GM12878 (cell line): ENCODE measurements at regions not wholly inside any gene's neighbourhood (a gene's known extent, or its start where the extent isn't known, plus 50 kb on each side); places are given as distances from the start of the nearest gene placed in this dataset.

Experiments used
- ATF7 ChIP-seq: fragments of 450-650 bp; IDR thresholded peaks from 2 replicates; pipeline ENCODE4 v1.6.1; 2016; ENCODE audit warnings: low read depth, mild to moderate bottlenecking
- EED ChIP-seq: sonication (generic); IDR thresholded peaks from 2 replicates; pipeline ENCODE4 v1.6.1; 2016; ENCODE audit warnings: antibody characterized with exemption, low read depth
- EGR1 ChIP-seq, 2 experiments: IDR thresholded peaks; 1 replicate in 1 of 2; 2 replicates in 1 of 2; pipeline ENCODE4 v1.6.1; 2011 to 2012; ENCODE audit warnings: low read depth in 2 of 2, low read length in 2 of 2, borderline replicate concordance in 1 of 2, mild to moderate bottlenecking in 1 of 2, moderate library complexity in 1 of 2
- EZH2 ChIP-seq: IDR thresholded peaks from 2 replicates; pipeline ENCODE4 v1.6.1; 2012; ENCODE audit warnings: low read depth, mild to moderate bottlenecking, control low read depth, inconsistent platforms, low read length, borderline replicate concordance; ENCODE audit not compliant: control insufficient read depth
- FOXK2 ChIP-seq: fragments of 450-650 bp; IDR thresholded peaks from 2 replicates; pipeline ENCODE4 v1.6.1; 2017; ENCODE audit warnings: mild to moderate bottlenecking, moderate library complexity
- GATAD2B ChIP-seq: fragments of 450-650 bp; conservative IDR thresholded peaks from 2 replicates; pipeline ENCODE4 v1.6.1; 2017; ENCODE audit warnings: low read depth, mild to moderate bottlenecking, moderate library complexity
- HDAC6 ChIP-seq: fragments of 200-600 bp; sonication (generic); IDR thresholded peaks from one replicate; pipeline ENCODE4 v1.8.0; 2017; ENCODE audit warnings: antibody characterized with exemption; ENCODE audit not compliant: unreplicated experiment
- IKZF2 ChIP-seq, 2 experiments: fragments of 450-650 bp; IDR thresholded peaks; 2 replicates each; pipeline ENCODE4 v1.6.1; 2017; ENCODE audit warnings: mild to moderate bottlenecking in 2 of 2, moderate library complexity in 2 of 2
- MTA2 ChIP-seq: fragments of 450-650 bp; IDR thresholded peaks from 2 replicates; pipeline ENCODE4 v1.6.1; 2016; ENCODE audit warnings: low read depth, mild to moderate bottlenecking, moderate library complexity
- MXI1 ChIP-seq: fragments of 150-350 bp; IDR thresholded peaks from 2 replicates; pipeline ENCODE4 v1.6.1; 2011; ENCODE audit warnings: low read depth, mild to moderate bottlenecking, inconsistent platforms, low read length, improper control_type of control experiment
- MYC ChIP-seq: IDR thresholded peaks from 2 replicates; pipeline ENCODE4 v1.6.1; 2011; ENCODE audit warnings: mild to moderate bottlenecking, low read length, moderate library complexity, inconsistent platforms; ENCODE audit not compliant: insufficient read depth, insufficient replicate concordance, insufficient read length, severe bottlenecking
- NFIC ChIP-seq: IDR thresholded peaks from 2 replicates; pipeline ENCODE4 v1.6.1; 2012; ENCODE audit warnings: low read depth, mild to moderate bottlenecking, inconsistent platforms, low read length, moderate library complexity
- PML ChIP-seq: IDR thresholded peaks from 2 replicates; pipeline ENCODE4 v1.6.1; 2012; ENCODE audit warnings: low read length, inconsistent platforms
- RB1 ChIP-seq: fragments of 450-650 bp; formaldehyde crosslinking; IDR thresholded peaks from 2 replicates; pipeline ENCODE4 v1.6.1; 2017; ENCODE audit warnings: mild to moderate bottlenecking, borderline replicate concordance
- RELA ChIP-seq: fragments of 450-650 bp; IDR thresholded peaks from 2 replicates; pipeline ENCODE4 v1.8.0; 2014; ENCODE audit warnings: borderline replicate concordance; ENCODE audit not compliant: partially characterized antibody
- SMC3 ChIP-seq: IDR thresholded peaks from 2 replicates; pipeline ENCODE4 v1.6.1; 2011; ENCODE audit warnings: low read length, improper control_type of control experiment, borderline replicate concordance
- SPI1 ChIP-seq: IDR thresholded peaks from 2 replicates; pipeline ENCODE4 v1.6.1; 2011; ENCODE audit warnings: low read depth, mild to moderate bottlenecking, low read length, moderate library complexity, borderline replicate concordance; ENCODE audit not compliant: insufficient read depth
- TARDBP ChIP-seq: IDR thresholded peaks from 2 replicates; pipeline ENCODE4 v1.6.1; 2016; ENCODE audit warnings: borderline replicate concordance
- TCF12 ChIP-seq: IDR thresholded peaks from 2 replicates; pipeline ENCODE4 v1.6.1; 2011; ENCODE audit warnings: low read depth, mild to moderate bottlenecking, low read length
- YBX1 ChIP-seq: fragments of 450-650 bp; IDR thresholded peaks from 2 replicates; pipeline ENCODE4 v1.6.1; 2016; ENCODE audit warnings: antibody characterized with exemption
- ZNF217 ChIP-seq: fragments of 450-650 bp; IDR thresholded peaks from 2 replicates; pipeline ENCODE4 v1.6.1; 2017; ENCODE audit warnings: antibody characterized with exemption, mild to moderate bottlenecking
- ZNF274 ChIP-seq: IDR thresholded peaks from one replicate; pipeline ENCODE4 v1.8.0; 2011; ENCODE audit not compliant: insufficient read length, insufficient read depth
- TF ChIP-seq, protein P1 (sequence below): IDR thresholded peaks from 2 replicates; pipeline ENCODE4 v1.6.1; 2012; ENCODE audit warnings: low read depth, low read length, improper control_type of control experiment
- TF ChIP-seq, protein P2 (sequence below): fragments of 450-650 bp; IDR thresholded peaks from 2 replicates; pipeline ENCODE4 v1.6.1; 2016; ENCODE audit warnings: mild to moderate bottlenecking
- TF ChIP-seq, protein P3 (sequence below): IDR thresholded peaks from 2 replicates; pipeline ENCODE4 v1.6.1; 2012; ENCODE audit warnings: mild to moderate bottlenecking, low read depth, low read length
- TF ChIP-seq, protein P4 (sequence below): fragments of 450-650 bp; conservative IDR thresholded peaks from 2 replicates; pipeline ENCODE4 v1.6.1; 2017; ENCODE audit warnings: mild to moderate bottlenecking, moderate library complexity

DNA sequence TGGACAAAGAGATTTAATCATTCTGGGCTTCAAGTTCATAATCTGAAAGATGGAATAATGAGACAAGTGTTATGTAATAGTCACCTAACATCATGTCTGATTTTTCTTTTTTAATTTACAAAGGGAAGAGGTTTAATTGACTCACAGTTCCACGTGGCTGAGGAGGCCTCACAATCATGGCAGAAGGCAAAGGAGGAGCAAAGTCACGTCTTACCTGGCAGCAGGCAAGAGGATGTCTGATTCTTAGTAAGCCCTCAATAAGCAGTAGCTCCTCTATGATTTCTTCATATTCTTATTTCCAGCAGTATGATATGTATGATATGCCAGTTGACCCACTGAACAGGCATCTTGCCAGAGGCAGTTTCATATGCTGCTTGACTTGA lies 152.7 kb downstream of the S1PR1 start (continued):
- TF ChIP-seq, protein P1, sequence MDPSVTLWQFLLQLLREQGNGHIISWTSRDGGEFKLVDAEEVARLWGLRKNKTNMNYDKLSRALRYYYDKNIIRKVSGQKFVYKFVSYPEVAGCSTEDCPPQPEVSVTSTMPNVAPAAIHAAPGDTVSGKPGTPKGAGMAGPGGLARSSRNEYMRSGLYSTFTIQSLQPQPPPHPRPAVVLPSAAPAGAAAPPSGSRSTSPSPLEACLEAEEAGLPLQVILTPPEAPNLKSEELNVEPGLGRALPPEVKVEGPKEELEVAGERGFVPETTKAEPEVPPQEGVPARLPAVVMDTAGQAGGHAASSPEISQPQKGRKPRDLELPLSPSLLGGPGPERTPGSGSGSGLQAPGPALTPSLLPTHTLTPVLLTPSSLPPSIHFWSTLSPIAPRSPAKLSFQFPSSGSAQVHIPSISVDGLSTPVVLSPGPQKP, result no peak
- TF ChIP-seq SPI1, result no peak
- 0 out of 2 replicates have a peak, but pooled peaks have one; percentile 52 for TF ChIP-seq ZNF217
- no peak for TF ChIP-seq MXI1
- no peak for TF ChIP-seq HDAC6
- TF ChIP-seq EZH2, result no peak
- TF ChIP-seq, protein P2, sequence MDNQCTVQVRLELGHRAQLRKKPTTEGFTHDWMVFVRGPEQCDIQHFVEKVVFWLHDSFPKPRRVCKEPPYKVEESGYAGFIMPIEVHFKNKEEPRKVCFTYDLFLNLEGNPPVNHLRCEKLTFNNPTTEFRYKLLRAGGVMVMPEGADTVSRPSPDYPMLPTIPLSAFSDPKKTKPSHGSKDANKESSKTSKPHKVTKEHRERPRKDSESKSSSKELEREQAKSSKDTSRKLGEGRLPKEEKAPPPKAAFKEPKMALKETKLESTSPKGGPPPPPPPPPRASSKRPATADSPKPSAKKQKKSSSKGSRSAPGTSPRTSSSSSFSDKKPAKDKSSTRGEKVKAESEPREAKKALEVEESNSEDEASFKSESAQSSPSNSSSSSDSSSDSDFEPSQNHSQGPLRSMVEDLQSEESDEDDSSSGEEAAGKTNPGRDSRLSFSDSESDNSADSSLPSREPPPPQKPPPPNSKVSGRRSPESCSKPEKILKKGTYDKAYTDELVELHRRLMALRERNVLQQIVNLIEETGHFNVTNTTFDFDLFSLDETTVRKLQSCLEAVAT, result no peak
- no peak for TF ChIP-seq ATF7
- TF ChIP-seq TCF12, result no peak
- TF ChIP-seq, protein P3, sequence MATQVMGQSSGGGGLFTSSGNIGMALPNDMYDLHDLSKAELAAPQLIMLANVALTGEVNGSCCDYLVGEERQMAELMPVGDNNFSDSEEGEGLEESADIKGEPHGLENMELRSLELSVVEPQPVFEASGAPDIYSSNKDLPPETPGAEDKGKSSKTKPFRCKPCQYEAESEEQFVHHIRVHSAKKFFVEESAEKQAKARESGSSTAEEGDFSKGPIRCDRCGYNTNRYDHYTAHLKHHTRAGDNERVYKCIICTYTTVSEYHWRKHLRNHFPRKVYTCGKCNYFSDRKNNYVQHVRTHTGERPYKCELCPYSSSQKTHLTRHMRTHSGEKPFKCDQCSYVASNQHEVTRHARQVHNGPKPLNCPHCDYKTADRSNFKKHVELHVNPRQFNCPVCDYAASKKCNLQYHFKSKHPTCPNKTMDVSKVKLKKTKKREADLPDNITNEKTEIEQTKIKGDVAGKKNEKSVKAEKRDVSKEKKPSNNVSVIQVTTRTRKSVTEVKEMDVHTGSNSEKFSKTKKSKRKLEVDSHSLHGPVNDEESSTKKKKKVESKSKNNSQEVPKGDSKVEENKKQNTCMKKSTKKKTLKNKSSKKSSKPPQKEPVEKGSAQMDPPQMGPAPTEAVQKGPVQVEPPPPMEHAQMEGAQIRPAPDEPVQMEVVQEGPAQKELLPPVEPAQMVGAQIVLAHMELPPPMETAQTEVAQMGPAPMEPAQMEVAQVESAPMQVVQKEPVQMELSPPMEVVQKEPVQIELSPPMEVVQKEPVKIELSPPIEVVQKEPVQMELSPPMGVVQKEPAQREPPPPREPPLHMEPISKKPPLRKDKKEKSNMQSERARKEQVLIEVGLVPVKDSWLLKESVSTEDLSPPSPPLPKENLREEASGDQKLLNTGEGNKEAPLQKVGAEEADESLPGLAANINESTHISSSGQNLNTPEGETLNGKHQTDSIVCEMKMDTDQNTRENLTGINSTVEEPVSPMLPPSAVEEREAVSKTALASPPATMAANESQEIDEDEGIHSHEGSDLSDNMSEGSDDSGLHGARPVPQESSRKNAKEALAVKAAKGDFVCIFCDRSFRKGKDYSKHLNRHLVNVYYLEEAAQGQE, result no peak
- TF ChIP-seq FOXK2, result no peak
- TF ChIP-seq IKZF2 (IDR thresholded peaks at IDR 0.05), result no peak
- TF ChIP-seq RELA, result no peak
- TF ChIP-seq MYC, result no peak
- no peak for TF ChIP-seq SMC3
- no peak for TF ChIP-seq ZNF274
- TF ChIP-seq, protein P4, sequence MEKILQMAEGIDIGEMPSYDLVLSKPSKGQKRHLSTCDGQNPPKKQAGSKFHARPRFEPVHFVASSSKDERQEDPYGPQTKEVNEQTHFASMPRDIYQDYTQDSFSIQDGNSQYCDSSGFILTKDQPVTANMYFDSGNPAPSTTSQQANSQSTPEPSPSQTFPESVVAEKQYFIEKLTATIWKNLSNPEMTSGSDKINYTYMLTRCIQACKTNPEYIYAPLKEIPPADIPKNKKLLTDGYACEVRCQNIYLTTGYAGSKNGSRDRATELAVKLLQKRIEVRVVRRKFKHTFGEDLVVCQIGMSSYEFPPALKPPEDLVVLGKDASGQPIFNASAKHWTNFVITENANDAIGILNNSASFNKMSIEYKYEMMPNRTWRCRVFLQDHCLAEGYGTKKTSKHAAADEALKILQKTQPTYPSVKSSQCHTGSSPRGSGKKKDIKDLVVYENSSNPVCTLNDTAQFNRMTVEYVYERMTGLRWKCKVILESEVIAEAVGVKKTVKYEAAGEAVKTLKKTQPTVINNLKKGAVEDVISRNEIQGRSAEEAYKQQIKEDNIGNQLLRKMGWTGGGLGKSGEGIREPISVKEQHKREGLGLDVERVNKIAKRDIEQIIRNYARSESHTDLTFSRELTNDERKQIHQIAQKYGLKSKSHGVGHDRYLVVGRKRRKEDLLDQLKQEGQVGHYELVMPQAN, result no peak
- TF ChIP-seq MTA2, result 0 out of 2 replicates have a peak, but pooled peaks have one; percentile 5
- no peak for TF ChIP-seq NFIC
- TF ChIP-seq PML, result no peak
- no peak for TF ChIP-seq YBX1
- no peak for TF ChIP-seq GATAD2B
- no peak for TF ChIP-seq EGR1 (IDR thresholded peaks at IDR 0.05; ENCODE audit: borderline replicate concordance in 1 of 2, low read depth in 2 of 2, low read length in 2 of 2)
- no peak for TF ChIP-seq RB1
- TF ChIP-seq TARDBP, result no peak
- TF ChIP-seq EED, result no peak
